ENCODE measurements at regions not wholly inside any gene's neighbourhood (a gene's known extent, or its start where the extent isn't known, plus 50 kb on each side); places are given as distances from the start of the nearest gene placed in this dataset.

DNA sequence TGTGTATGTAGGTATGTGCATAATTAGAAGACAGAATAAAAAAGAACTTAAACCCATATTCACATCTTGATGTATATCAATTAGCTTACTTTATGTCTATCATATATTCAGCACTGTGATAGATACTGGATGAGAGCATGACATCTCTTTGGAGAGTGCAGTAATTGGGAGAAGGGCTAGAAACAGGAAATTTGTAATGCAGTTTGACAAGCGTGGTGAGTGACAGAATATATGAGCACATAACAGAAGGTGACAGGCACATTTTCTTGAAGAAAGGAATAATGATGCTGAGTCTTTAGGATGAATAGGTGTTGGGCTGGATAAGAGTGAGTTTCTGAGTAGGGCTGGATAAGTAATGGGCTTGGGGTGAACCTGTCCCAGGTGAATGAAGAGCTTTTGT is 680.3 kb upstream of the ZNF385D start:
- TF ChIP-seq SIN3A (IDR thresholded peaks at IDR 0.05; ENCODE audit: borderline replicate concordance, insufficient read depth, low read length), result no peak
- TF ChIP-seq TAF1 (IDR thresholded peaks at IDR 0.05; ENCODE audit: borderline replicate concordance, insufficient read depth, low read length), result no peak
- TF ChIP-seq POLR2AphosphoS5 (IDR thresholded peaks at IDR 0.05; ENCODE audit: low read depth, low read length), result no peak
- TF ChIP-seq, protein P1, sequence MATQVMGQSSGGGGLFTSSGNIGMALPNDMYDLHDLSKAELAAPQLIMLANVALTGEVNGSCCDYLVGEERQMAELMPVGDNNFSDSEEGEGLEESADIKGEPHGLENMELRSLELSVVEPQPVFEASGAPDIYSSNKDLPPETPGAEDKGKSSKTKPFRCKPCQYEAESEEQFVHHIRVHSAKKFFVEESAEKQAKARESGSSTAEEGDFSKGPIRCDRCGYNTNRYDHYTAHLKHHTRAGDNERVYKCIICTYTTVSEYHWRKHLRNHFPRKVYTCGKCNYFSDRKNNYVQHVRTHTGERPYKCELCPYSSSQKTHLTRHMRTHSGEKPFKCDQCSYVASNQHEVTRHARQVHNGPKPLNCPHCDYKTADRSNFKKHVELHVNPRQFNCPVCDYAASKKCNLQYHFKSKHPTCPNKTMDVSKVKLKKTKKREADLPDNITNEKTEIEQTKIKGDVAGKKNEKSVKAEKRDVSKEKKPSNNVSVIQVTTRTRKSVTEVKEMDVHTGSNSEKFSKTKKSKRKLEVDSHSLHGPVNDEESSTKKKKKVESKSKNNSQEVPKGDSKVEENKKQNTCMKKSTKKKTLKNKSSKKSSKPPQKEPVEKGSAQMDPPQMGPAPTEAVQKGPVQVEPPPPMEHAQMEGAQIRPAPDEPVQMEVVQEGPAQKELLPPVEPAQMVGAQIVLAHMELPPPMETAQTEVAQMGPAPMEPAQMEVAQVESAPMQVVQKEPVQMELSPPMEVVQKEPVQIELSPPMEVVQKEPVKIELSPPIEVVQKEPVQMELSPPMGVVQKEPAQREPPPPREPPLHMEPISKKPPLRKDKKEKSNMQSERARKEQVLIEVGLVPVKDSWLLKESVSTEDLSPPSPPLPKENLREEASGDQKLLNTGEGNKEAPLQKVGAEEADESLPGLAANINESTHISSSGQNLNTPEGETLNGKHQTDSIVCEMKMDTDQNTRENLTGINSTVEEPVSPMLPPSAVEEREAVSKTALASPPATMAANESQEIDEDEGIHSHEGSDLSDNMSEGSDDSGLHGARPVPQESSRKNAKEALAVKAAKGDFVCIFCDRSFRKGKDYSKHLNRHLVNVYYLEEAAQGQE (IDR thresholded peaks at IDR 0.05; ENCODE audit: insufficient read depth in 1 of 2, low read depth in 2 of 2, low read length in 2 of 2), result no peak
